UCSD-AML1 (cell line): ENCODE measurements at regions not wholly inside any gene's neighbourhood (a gene's known extent, or its start where the extent isn't known, plus 50 kb on each side); places are given as distances from the start of the nearest gene placed in this dataset.

Experiments
- DNase-seq: peaks from one replicate; lab custom pipeline; 2025; ENCODE audit not compliant: unreplicated experiment; lab: John Stamatoyannopoulos, UW

DNA sequence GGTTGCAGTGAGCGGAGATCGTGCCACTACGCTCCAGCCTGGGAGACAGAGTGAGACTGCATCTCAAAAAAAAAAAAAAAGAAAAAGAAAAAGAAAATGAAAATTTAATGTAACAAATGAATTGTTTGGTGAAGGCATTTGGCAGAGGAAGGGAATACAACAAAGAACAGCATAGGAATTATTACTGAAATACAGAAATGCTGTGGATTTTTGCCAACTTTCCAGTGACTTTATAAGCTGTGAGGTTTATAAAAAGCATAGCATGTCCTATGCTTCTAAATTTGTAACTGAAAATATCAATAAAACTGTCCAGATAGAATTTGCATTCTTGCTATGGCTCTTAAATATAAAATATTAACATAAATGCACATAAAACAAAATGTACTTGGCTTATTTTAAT, 112.9 kb upstream of the IRS2 start:
- DNase-seq: no peak

GRCh38 chr13:109897988-109898624, 111.7 kb upstream of the IRS2 start:
- DNase-seq: no peak

DNA sequence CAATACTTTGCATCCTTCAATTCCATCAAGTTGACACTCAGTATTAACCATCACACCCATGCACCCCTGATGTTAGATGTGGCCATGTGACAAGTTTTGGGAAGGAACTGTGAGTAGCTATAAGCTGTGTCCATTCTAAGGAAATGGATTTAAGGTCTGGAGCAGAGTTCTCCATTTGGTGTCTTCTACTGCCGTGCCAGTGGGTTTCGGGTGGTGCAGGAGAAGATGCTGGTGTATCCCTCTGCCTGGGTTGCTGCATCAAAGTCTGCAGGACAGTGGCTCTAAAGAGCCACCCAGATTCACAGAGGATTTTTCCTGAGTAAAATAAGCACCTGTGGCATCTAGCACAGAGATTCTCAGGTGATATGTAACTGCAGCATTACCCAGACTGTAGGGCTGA, 105.7 kb upstream of the IRS2 start:
- no peak for DNase-seq

DNA sequence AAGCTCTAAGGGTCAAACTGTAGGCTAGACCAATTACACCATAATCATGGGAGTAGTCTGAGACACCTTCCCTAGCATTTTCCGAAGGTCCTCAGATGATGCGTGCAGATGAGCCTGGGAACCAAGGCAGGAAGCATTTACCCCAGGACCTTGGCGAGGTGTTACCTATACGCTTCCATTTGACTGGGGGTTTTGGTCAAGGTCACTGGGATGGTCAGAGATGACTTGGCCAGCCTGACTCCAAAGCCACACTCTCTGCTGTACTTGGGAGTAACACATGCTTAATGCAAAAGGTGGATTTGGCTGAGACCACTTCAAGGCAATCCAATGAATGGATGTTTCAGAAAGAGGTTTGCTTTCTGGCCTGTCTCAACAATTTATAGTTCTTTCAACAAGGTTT, 98.9 kb upstream of the IRS2 start:
- no peak for DNase-seq

- DNase-seq: no peak
Observed at GRCh38 chr13:109884462-109884861, 98.1 kb upstream of the IRS2 start.

DNA sequence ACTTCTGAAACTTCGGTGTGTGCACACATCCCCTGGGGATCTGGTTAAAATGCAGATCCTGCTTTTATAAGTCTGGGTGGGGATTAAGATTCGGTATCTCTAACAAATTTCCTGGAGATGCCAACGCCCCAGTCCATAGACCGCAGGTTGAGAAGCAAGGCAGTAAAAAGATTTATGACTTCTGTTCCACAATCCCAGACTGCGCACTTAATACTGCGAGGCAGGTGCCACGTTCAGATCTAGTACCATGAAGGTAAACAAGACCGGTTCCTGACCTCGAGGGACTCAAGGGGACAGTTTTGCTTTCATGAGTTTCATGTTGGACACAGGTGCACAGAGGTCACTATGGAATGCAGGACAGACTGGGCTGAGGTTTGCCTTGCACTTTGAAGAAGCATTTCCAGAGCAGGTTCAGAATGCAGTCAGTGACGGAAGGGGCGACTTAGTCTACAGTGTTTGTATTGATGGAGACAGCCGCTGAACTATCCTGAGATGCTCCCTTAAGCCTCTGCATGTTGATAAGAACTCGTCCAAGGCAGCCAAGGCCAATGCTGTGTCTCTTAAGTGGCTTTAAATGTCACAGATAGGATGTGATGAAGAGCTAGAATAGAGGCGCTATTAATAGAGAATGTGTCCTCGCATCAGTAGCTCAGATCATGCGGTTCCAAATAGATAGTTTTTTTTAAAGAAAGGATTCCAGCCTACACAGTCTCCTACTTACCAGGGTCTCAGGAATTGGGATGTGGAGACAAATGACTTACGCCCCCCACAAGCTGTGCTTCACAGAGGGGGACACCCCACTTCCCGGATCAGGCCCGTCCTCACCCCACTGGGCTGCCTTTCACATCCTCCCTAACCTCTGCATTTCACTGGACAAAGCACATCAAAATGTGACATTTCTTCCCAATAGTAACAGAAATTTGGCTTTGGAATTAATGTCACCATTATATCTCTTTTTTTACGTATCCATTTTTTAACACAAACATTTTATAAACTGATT, 97.1 kb upstream of the IRS2 start:
- no peak for DNase-seq

DNA sequence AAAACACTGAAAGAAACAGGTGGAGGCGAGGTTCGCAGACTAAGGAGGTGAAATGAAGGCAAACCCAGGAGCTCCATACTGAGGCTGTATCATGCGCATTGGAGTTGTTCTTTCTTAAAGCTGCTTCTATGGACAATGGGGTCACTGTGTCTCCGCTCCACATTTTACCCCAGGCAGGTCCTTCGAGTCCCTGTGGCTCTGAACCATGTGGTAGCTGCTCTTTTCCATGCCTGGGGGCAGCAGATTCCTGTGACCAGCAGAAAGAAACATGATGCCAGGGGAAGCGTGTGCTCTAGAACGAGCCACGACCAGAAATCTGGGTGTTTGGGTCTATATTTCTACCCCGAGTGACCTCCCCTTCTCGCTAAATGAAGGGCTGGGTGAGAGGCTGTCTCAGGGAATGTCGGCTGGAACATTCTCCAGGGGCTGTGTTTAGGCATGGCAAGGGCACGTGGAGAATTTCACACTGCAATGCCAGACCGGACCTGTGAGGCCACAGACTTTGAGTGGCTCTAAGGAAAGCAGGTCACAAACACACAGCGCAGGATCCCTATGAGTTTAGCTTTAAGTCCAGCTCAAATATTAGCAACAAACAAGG, 95.7 kb upstream of the IRS2 start:
- no peak for DNase-seq

DNA sequence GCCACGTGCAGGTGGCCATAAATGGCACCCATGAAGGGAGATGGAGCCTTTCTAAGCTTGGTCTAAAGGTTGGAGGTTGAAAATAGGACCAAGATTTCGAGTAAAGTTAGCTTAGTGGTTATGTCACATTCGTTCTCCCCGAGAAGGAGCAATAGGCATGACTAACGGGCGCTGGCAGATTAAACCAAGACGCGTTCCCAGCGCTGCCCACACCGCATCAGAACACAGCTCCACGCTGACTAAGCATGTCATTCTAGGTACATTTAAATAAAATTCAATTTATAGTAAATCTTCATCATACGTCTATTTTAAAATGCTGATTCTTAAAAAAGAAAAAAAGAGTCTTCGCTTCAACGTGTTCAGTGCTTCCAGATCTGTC, 95.0 kb upstream of the IRS2 start:
- no peak for DNase-seq

DNA sequence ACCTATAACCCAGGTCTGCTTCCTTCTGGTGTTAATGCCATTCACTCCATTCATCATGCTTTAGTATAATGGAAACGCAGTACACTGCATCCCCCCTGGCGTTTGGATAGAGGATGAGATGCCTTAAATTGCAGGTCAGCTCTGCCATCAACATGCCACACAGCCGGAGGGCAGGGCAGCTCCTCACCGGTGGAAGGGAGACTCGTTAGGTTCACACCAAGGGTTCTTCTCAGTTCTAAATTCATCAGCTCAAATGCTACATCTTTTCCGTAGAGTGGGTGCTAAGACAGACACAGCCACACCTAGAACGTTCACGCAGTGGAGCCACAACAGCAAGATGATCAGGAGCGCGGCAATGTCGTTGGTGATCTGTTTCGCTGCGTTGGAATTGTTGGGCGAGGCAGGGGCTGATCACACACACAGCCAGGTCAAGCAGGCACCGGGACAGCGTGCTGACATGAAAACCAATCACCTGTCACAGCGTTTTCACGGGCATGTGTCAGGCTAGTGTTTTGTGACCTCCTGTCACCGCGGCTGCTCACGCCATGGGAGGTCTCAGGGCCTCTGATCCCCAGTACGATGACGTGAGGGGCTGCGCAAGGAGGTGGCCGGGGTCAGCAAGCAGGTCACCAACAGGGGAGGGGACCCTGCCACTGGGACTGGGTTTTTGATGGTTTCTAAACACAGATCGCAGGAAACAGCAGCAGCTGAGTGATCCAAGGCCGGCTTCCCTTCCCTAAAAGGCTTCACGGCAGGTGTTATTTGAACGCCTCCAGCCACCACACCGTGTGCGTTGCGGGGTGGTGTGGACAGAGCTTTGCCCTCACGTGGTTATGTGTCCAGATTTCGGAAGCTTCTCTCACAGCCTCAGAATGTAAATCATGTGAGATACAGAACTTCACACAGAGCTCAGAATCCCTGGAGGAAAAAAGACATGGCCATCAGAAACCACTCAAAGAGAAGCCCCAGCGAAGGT, 94.3 kb upstream of the IRS2 start:
- no peak for DNase-seq

GRCh38 chr13:109879338-109879737, 93.0 kb upstream of the IRS2 start:
- DNase-seq: no peak

DNA sequence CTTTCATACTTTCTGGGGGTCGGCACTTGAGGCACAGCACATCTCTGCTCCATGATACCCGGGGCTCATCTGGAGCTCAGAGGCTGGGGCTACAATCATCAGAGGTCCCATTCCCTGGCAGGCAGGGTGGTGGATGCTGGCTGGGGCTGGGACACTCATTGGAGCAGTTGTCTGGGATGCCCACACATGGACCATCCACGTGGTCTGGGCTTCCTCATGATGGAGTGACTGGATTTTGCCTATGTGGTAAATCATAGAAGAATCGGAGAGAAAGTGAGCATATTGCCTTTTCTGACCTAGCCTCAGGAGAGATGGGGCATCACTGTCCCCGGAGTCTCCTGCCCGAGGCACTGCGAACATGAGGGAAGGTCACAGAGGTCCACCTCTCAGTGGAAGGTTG, 91.4 kb upstream of the IRS2 start:
- DNase-seq: no peak

DNA sequence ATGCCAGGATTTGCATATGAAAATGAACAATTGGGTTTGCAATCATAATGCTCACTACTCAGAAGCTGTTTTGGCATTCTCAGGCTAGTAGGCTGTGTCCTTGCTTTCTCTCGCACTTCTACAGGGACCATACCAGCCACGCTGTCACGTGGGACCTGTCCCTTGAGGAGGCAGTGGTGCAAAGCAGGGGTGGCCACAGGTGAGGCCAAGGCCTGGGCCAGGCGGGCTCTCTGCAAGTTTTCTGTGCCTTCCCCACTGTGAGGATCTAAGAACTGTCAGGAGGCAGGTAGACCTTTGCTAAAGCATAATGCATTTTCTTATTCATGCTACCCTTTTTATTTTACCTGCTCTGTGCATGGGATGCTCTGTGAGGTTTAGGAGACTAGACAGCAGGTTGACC, 89.4 kb upstream of the IRS2 start:
- DNase-seq: no peak

- DNase-seq: no peak
Observed at GRCh38 chr13:109874484-109875454, 88.4 kb upstream of the IRS2 start.

DNA sequence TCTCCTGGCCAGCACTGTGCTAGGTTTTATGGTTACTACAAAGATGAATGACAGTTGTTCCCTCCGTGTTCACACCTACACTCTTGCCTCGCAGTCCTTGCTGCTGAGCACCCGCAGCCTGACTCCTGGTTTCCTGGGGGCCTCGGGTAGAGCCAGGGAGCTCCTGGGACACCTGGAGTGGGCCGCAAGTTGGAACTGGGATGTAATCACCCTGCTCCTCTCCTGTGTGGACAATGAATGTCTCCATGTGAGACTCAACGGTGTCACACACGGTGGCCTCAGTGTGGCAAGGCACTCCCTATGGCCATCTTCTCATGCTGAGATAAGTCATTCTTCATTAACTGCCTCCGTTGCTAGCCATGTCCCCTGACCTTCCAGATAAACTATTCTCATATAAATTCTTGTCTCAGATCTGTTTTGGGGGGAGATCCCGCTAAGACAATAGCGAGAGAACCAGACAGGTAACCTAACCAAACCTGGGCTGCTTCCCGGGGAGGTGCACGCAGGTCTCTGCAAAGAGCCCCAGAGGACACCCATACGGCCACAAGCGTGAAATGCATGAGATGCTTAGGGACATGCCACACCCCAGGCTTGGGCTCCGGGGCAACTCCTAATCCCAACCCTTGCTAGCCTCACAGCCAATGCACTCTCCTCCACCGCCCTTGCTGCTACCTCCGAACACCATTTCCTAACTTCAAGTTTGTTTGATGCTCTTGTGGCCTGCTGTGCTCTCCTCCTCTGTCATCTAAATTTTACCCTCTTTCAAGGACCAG, 87.2 kb upstream of the IRS2 start:
- no peak for DNase-seq

DNA sequence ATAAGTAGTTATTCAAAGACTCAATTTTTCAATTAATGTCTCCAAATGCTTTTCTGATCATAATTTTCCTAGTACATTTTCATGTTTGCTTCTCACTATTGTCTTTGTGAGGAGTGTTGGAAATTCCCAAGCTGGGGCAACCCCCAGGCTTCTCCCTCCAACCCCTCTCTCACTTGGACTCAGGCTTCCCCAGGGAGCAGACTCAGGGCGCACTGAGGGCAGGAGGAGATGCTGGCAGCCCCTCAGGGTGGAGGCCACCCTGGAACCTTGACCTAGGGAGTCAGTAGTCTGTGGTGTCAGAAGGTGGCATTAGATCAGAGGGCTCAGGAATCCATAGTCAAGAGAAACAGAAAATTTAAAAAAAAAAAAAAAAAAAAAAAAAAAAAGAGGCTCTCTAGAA, 86.5 kb upstream of the IRS2 start:
- no peak for DNase-seq

- no peak for DNase-seq
Observed at GRCh38 chr13:109870696-109871370, 84.5 kb upstream of the IRS2 start.

DNA sequence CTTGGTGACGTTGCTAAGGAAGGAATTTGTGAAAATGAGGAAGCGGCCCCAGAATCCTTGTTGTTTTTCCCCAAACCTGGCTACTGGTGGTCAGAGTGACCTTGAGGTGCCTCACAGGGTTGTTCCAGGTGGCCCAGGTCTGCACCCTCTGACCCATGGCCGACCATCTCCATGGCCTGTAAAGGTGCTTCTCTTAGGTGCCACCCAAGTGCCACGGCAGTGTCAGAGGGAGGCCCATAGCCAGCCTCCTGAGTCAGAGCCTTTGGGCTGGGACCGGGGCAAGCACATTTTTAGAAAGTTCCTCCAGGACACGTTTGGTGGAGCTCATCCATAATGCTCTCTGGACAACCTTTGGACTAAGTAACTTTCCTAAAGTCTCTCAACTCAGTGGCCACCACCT, 83.9 kb upstream of the IRS2 start:
- DNase-seq: no peak
